CD4-positive, alpha-beta T cell (primary cell): ENCODE measurements at regions not wholly inside any gene's neighbourhood (a gene's known extent, or its start where the extent isn't known, plus 50 kb on each side); places are given as distances from the start of the nearest gene placed in this dataset.

Source experiments
- ATAC-seq: fragments of 200-7000 bp; cut with Tn5 transposase; one replicate; pipeline ENCODE4 v1.10.0; 2022; ENCODE audit warnings: mild to moderate bottlenecking; ENCODE audit not compliant: poor library complexity
- CTCF ChIA-PET: fragments of 350-600 bp; sonication (Branson Sonifier 250); formaldehyde crosslinking; loops from one replicate; lab custom pipeline; 2021; ENCODE audit warnings: antibody characterized with exemption, inconsistent platforms; lab: Charles Lee
- POLR2A ChIA-PET: fragments of 350-600 bp; sonication (Branson Sonifier 250); formaldehyde crosslinking; loops from one replicate; lab custom pipeline; 2021; ENCODE audit warnings: antibody characterized with exemption, inconsistent platforms; lab: Charles Lee
- DNase-seq, 14 experiments: peaks; one replicate each; pipeline ENCODE4 v3.0.0-alpha.2; 2013 to 2020; ENCODE audit warnings: mixed read lengths in 2 of 14
- H3K27ac ChIP-seq, 2 donors: one replicate each; pipeline versions ENCODE4 v1.5.1 to v1.7.0; 2013; ENCODE audit warnings: low read length in 2 of 2, low read depth in 1 of 2, mild to moderate bottlenecking in 1 of 2
- H3K27me3 ChIP-seq, 2 experiments: 1 replicate in 1 of 2; 2 replicates in 1 of 2; pipeline versions ENCODE4 v1.6.1 to v1.7.0; 2013; ENCODE audit warnings: low read length in 2 of 2, control low read depth in 1 of 2, mild to moderate bottlenecking in 1 of 2, moderate library complexity in 1 of 2; ENCODE audit not compliant: insufficient read depth in 2 of 2, control insufficient read depth in 1 of 2
- H3K36me3 ChIP-seq: one replicate; pipeline ENCODE4 v1.6.1; 2013; ENCODE audit warnings: low read length, control low read depth; ENCODE audit not compliant: insufficient read depth
- H3K4me1 ChIP-seq: one replicate; pipeline ENCODE4 v1.6.1; 2013; ENCODE audit warnings: low read length, control low read depth; ENCODE audit not compliant: insufficient read depth
- H3K4me3 ChIP-seq: one replicate; pipeline ENCODE4 v1.5.1; 2013; ENCODE audit warnings: mild to moderate bottlenecking, low read length, moderate library complexity
- H3K9me3 ChIP-seq, 2 experiments: 1 replicate in 1 of 2; 2 replicates in 1 of 2; pipeline versions ENCODE4 v1.6.1 to v1.7.0; 2013; ENCODE audit warnings: low read length in 2 of 2, mild to moderate bottlenecking in 2 of 2, control low read depth in 1 of 2, moderate library complexity in 1 of 2; ENCODE audit not compliant: control insufficient read depth in 1 of 2, insufficient read depth in 1 of 2
- H3K27ac Mint-ChIP-seq: one replicate; pipeline ENCODE4 v1.8.0; 2020; ENCODE audit warnings: mixed read lengths
- H3K27me3 Mint-ChIP-seq: one replicate; pipeline ENCODE4 v1.8.0; 2021; ENCODE audit warnings: mixed read lengths
- H3K36me3 Mint-ChIP-seq: one replicate; pipeline ENCODE4 v1.8.0; 2021; ENCODE audit warnings: low read depth, mixed read lengths
- H3K4me1 Mint-ChIP-seq: one replicate; pipeline ENCODE4 v1.8.0; 2021; ENCODE audit warnings: low read depth, mixed read lengths
- H3K4me3 Mint-ChIP-seq: one replicate; pipeline ENCODE4 v1.8.0; 2020; ENCODE audit warnings: mild to moderate bottlenecking, mixed read lengths
- H3K9me3 Mint-ChIP-seq: one replicate; pipeline ENCODE4 v1.8.0; 2020; ENCODE audit warnings: mixed read lengths
- intact Hi-C, 2 experiments: fragments of 100-400 bp; cut with DNase I in 1 of 2; cut with micrococcal nuclease in 1 of 2; formaldehyde crosslinking; loops; one replicate each; pipeline versions ENCODE4 v1.15.1 to v1.9.0; 2023 to 2025; cut with DNase I, micrococcal nuclease
- TF ChIP-seq, protein P1 (sequence below): fragments of 200-600 bp; IDR thresholded peaks from one replicate; pipeline ENCODE4 v1.8.0; 2022; ENCODE audit warnings: antibody characterized with exemption, mild to moderate bottlenecking

DNA sequence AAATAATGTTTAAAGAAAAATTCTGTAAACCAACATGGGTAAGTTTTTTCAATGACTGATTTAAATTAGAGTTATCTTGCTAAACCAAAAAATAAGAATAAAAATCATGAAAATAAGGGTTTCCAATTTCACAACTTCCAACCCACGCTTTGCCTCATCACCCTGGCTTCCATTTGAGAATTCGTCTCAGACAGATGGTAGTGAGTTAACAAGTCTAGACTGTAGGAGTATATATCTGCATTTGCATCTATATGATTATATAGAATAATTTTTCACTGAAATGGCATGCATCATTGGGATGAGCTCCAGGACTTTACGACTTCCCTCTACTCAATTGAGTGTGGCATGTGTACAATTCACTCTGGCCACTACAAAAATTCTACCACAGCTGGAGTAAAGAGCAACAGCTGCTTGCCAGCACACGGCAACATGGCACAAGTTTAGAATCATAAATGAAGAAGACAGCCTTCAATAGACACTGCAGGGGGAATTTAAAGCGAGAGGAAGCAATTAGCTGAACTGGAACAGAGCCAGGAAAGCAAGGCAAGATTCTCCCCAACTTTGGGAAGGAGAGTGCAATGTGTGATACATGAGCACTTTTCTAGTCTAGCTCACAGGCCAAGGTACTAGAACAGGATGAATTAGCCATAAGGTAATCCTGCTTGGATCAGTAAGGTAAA is 1673.5 kb upstream of the CELF4 start:
- H3K27me3 ChIP-seq, result no peaks in the 10 kb centered on the region
- H3K27ac ChIP-seq, result no peak overlapping the region
- no peaks in the 10 kb centered on the region for H3K36me3 ChIP-seq
- Mint-ChIP-seq H3K4me3 (no peak overlapping the region), H3K27ac (no peak overlapping the region), H3K36me3 (no peaks in the 10 kb centered on the region), H3K27me3 (no peaks in the 10 kb centered on the region), H3K9me3 (peaks cover 6% of the 10 kb centered on the region), H3K4me1 (no peaks in the 10 kb centered on the region)
- no peak overlapping the region for H3K4me3 ChIP-seq
- DNase-seq, result no peak
- CTCF ChIA-PET, result interaction anchor here (1.4 kb wide), 1 partner anchor 8 kb away, joined by 3 read pairs; no protein-coding TSS in a partner anchor
- POLR2A ChIA-PET, result no interaction called here
- TF ChIP-seq, protein P1, sequence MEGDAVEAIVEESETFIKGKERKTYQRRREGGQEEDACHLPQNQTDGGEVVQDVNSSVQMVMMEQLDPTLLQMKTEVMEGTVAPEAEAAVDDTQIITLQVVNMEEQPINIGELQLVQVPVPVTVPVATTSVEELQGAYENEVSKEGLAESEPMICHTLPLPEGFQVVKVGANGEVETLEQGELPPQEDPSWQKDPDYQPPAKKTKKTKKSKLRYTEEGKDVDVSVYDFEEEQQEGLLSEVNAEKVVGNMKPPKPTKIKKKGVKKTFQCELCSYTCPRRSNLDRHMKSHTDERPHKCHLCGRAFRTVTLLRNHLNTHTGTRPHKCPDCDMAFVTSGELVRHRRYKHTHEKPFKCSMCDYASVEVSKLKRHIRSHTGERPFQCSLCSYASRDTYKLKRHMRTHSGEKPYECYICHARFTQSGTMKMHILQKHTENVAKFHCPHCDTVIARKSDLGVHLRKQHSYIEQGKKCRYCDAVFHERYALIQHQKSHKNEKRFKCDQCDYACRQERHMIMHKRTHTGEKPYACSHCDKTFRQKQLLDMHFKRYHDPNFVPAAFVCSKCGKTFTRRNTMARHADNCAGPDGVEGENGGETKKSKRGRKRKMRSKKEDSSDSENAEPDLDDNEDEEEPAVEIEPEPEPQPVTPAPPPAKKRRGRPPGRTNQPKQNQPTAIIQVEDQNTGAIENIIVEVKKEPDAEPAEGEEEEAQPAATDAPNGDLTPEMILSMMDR, result no peak
- ATAC-seq, result no peak
- H3K9me3 ChIP-seq, result peaks cover 0 to 20% of the 10 kb centered on the region in 2 experiments
- no peaks in the 10 kb centered on the region for H3K4me1 ChIP-seq
- intact Hi-C loops, result no loop called here

DNA sequence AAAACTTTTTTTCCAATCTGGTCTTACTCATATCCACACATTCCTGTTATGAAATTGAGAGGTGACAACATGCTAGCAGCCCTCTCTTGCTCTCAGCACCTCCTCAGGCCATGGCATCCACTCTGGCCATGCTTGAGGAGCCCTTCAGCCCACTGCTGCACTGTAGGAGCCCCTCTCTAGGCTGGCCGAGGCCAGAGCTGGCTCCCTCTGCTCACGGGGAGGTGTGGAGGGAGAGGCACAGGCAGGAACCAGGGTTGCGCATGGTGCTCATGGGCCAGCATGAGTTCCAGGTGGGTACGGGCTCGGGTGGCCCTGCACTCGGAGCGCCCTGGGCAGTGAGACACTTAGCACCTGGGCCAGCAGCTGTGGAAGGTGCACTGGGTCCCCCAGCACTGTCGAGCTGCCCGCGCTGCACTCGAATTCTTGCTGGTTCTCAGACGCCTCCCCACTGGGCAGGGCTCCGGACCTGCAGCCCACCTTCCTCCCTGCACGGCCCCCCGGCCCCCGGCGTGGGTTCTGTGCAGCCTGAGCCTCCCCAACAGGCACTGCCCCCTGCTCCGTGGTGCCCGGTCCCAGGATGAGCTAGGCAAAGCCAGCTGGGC is 1669.6 kb upstream of the CELF4 start:
- ChIA-PET CTCF (no interaction called here), POLR2A (no interaction called here)
- H3K4me1 ChIP-seq, result no peaks in the 10 kb centered on the region
- no peak for ATAC-seq
- DNase-seq, result no peak
- no peak overlapping the region for H3K4me3 Mint-ChIP-seq
- H3K36me3 Mint-ChIP-seq, result no peaks in the 10 kb centered on the region
- no peaks in the 10 kb centered on the region for H3K27me3 ChIP-seq
- TF ChIP-seq, protein P1, result no peak
- no peak overlapping the region for H3K27ac ChIP-seq
- peaks cover 11% of the 10 kb centered on the region for H3K9me3 Mint-ChIP-seq
- H3K27ac Mint-ChIP-seq, result no peak overlapping the region
- no peaks in the 10 kb centered on the region for H3K27me3 Mint-ChIP-seq
- H3K4me3 ChIP-seq, result no peak overlapping the region
- H3K36me3 ChIP-seq, result no peaks in the 10 kb centered on the region
- H3K9me3 ChIP-seq, result peaks cover 0 to 26% of the 10 kb centered on the region in 2 experiments
- H3K4me1 Mint-ChIP-seq, result no peaks in the 10 kb centered on the region
- intact Hi-C loops, result no loop called here

DNA sequence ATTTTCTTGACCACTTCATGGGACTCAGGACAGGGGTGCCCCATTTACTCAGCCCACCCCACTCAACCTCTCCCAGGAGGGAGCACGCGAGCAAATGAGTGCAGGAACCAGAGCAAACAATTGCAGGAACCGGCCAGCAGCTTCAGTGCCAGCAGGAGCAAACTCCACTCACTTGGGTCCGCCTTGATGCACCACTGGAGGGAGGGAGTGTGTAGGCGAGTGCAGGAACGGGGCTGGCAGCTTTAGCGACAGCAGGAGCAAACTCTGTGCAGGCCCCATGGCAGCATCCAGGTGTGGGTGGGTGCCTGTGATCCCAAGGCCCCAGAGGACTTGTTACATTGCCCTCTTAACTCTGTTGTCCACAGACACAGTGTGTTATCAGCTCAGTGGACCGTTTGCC is 1667.3 kb upstream of the CELF4 start:
- TF ChIP-seq, protein P1, result no peak
- Mint-ChIP-seq H3K9me3 (peaks cover 10% of the 10 kb centered on the region), H3K27ac (no peak overlapping the region), H3K27me3 (no peaks in the 10 kb centered on the region), H3K4me3 (no peak overlapping the region), H3K4me1 (no peaks in the 10 kb centered on the region), H3K36me3 (no peaks in the 10 kb centered on the region)
- POLR2A ChIA-PET, result no interaction called here
- ATAC-seq (no peak), DNase-seq (no peak)
- H3K9me3 ChIP-seq, result peaks cover 0 to 23% of the 10 kb centered on the region in 2 experiments
- no peaks in the 10 kb centered on the region for H3K4me1 ChIP-seq
- no peak overlapping the region for H3K4me3 ChIP-seq
- intact Hi-C loops, result no loop called here
- no peak overlapping the region for H3K27ac ChIP-seq
- no peaks in the 10 kb centered on the region for H3K36me3 ChIP-seq
- CTCF ChIA-PET, result no interaction called here
- no peaks in the 10 kb centered on the region for H3K27me3 ChIP-seq
